DOHH2 (cell line): ENCODE measurements at regions not wholly inside any gene's neighbourhood (a gene's known extent, or its start where the extent isn't known, plus 50 kb on each side); places are given as distances from the start of the nearest gene placed in this dataset.

Source experiments
- EZH2phosphoT487 ChIP-seq: fragments of 200-600 bp; sonication (generic); IDR thresholded peaks from 2 replicates; pipeline ENCODE4 v1.6.1; 2017; ENCODE audit warnings: borderline replicate concordance, mild to moderate bottlenecking, antibody characterized with exemption, low read length, moderate library complexity, mixed read lengths
- TF ChIP-seq, protein P1 (sequence below): fragments of 200-600 bp; sonication (generic); IDR thresholded peaks from one replicate; pipeline ENCODE4 v1.5.1; 2014; ENCODE audit warnings: antibody characterized with exemption, mild to moderate bottlenecking, low read depth, low read length; ENCODE audit not compliant: poor library complexity, severe bottlenecking

DNA sequence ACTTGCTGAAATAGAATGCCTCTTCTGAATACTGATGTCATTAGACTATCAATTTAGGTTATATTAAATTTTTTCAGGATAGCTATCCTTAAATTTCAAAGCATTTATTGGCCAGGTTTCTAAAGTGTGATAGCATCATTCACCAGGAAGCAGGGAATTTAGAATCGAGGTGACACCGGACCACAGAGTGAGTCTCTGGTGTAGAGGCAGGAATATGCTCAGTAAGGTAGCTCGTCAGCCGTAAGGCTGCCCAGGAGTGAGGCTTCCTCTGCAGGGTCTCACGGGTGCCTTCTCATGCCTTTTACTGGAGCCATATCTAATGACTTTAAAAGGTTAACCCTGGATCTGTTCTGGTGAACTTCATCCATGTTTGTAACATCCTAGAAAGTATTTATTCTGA, 170.8 kb upstream of the KLF14 start:
- TF ChIP-seq, protein P1, sequence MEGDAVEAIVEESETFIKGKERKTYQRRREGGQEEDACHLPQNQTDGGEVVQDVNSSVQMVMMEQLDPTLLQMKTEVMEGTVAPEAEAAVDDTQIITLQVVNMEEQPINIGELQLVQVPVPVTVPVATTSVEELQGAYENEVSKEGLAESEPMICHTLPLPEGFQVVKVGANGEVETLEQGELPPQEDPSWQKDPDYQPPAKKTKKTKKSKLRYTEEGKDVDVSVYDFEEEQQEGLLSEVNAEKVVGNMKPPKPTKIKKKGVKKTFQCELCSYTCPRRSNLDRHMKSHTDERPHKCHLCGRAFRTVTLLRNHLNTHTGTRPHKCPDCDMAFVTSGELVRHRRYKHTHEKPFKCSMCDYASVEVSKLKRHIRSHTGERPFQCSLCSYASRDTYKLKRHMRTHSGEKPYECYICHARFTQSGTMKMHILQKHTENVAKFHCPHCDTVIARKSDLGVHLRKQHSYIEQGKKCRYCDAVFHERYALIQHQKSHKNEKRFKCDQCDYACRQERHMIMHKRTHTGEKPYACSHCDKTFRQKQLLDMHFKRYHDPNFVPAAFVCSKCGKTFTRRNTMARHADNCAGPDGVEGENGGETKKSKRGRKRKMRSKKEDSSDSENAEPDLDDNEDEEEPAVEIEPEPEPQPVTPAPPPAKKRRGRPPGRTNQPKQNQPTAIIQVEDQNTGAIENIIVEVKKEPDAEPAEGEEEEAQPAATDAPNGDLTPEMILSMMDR, result no peak
- TF ChIP-seq EZH2phosphoT487, result no peak
